ENCODE measurements at regions not wholly inside any gene's neighbourhood (a gene's known extent, or its start where the extent isn't known, plus 50 kb on each side); places are given as distances from the start of the nearest gene placed in this dataset.
A peak's percentile ranks its signal among the peaks of the same experiment; 100 is the strongest.

GRCh38 chr4:15345134-15345533, 82.7 kb upstream of the C1QTNF7 start:
- Mint-ChIP-seq H3K27me3 (ENCODE audit: low read depth, poor library complexity) (peaks cover 3% of the 10 kb centered on the region), H3K36me3 (ENCODE audit: low read depth) (no peaks in the 10 kb centered on the region), H3K4me1 (peaks cover 72% of the 10 kb centered on the region), H3K9me3 (no peaks in the 10 kb centered on the region), H3K4me3 (no peak overlapping the region), H3K27ac (no peak overlapping the region)
- no peak for TF ChIP-seq CTCF (IDR thresholded peaks at IDR 0.05)
- no peak for DNase-seq

GRCh38 chr4:15348236-15348635, 79.6 kb upstream of the C1QTNF7 start:
- no peak for DNase-seq
- no peak for TF ChIP-seq CTCF (IDR thresholded peaks at IDR 0.05)
- peaks cover 3% of the 10 kb centered on the region for H3K27me3 Mint-ChIP-seq (ENCODE audit: low read depth, poor library complexity)
- H3K27ac Mint-ChIP-seq, result no peak overlapping the region
- no peaks in the 10 kb centered on the region for H3K36me3 Mint-ChIP-seq (ENCODE audit: low read depth)
- no peaks in the 10 kb centered on the region for H3K9me3 Mint-ChIP-seq
- H3K4me3 Mint-ChIP-seq, result no peak overlapping the region
- H3K4me1 Mint-ChIP-seq, result peaks cover 60% of the 10 kb centered on the region

GRCh38 chr4:15348695-15349094, 79.1 kb upstream of the C1QTNF7 start:
- no peak for DNase-seq
- no peak overlapping the region for H3K27ac Mint-ChIP-seq
- H3K27me3 Mint-ChIP-seq (ENCODE audit: low read depth, poor library complexity), result peaks cover 3% of the 10 kb centered on the region
- H3K36me3 Mint-ChIP-seq (ENCODE audit: low read depth), result peaks cover 4% of the 10 kb centered on the region
- H3K4me1 Mint-ChIP-seq, result peaks cover 61% of the 10 kb centered on the region
- no peak for TF ChIP-seq CTCF (IDR thresholded peaks at IDR 0.05)
- no peaks in the 10 kb centered on the region for H3K9me3 Mint-ChIP-seq
- no peak overlapping the region for H3K4me3 Mint-ChIP-seq

GRCh38 chr4:15349531-15349935, 78.3 kb upstream of the C1QTNF7 start:
- no peak overlapping the region for H3K4me3 Mint-ChIP-seq
- no peaks in the 10 kb centered on the region for H3K9me3 Mint-ChIP-seq
- H3K4me1 Mint-ChIP-seq, result peaks cover 63% of the 10 kb centered on the region
- H3K27ac Mint-ChIP-seq, result peak overlapping the region; percentile 49
- no peak for DNase-seq
- TF ChIP-seq CTCF (IDR thresholded peaks at IDR 0.05), result no peak
- H3K36me3 Mint-ChIP-seq (ENCODE audit: low read depth), result peaks cover 4% of the 10 kb centered on the region
- H3K27me3 Mint-ChIP-seq (ENCODE audit: low read depth, poor library complexity), result peaks cover 3% of the 10 kb centered on the region

GRCh38 chr4:15349965-15350364, 77.9 kb upstream of the C1QTNF7 start:
- peak overlapping the region; percentile 17 for H3K27ac Mint-ChIP-seq
- peaks cover 63% of the 10 kb centered on the region for H3K4me1 Mint-ChIP-seq
- no peaks in the 10 kb centered on the region for H3K9me3 Mint-ChIP-seq
- H3K36me3 Mint-ChIP-seq (ENCODE audit: low read depth), result peaks cover 4% of the 10 kb centered on the region
- peaks cover 3% of the 10 kb centered on the region for H3K27me3 Mint-ChIP-seq (ENCODE audit: low read depth, poor library complexity)
- H3K4me3 Mint-ChIP-seq, result no peak overlapping the region
- TF ChIP-seq CTCF (IDR thresholded peaks at IDR 0.05), result no peak
- no peak for DNase-seq

GRCh38 chr4:15352524-15352923, 75.3 kb upstream of the C1QTNF7 start:
- no peaks in the 10 kb centered on the region for H3K27me3 Mint-ChIP-seq (ENCODE audit: low read depth, poor library complexity)
- no peak overlapping the region for H3K27ac Mint-ChIP-seq
- no peak for TF ChIP-seq CTCF (IDR thresholded peaks at IDR 0.05)
- H3K4me1 Mint-ChIP-seq, result peaks cover 62% of the 10 kb centered on the region
- H3K9me3 Mint-ChIP-seq, result peaks cover 12% of the 10 kb centered on the region
- no peak for DNase-seq
- no peak overlapping the region for H3K4me3 Mint-ChIP-seq
- peaks cover 12% of the 10 kb centered on the region for H3K36me3 Mint-ChIP-seq (ENCODE audit: low read depth)
